ENCODE measurements at regions not wholly inside any gene's neighbourhood (a gene's known extent, or its start where the extent isn't known, plus 50 kb on each side); places are given as distances from the start of the nearest gene placed in this dataset.

DNA sequence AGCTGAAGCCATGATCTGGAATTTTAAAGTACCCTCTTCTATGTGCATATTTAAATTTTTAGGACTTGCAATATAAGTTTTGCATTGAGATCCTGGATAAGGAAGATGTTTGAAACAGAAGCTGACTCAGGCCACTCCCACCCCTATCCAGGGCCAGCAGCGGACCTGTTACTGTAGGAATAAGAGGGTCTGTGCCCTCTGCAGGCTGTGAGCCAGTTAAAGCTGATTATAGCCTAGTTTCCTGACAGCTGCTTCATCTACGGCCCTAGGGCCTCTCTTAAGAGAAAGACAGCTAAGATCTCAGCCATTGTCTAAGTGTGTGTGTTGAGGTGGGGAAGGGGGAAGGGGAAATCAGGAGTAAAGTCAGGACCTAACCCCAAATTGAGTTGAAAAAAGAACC, 234.0 kb downstream of the HAUS1 start:
- Mint-ChIP-seq H3K36me3 (ENCODE audit: low read depth) (no peaks in the 10 kb centered on the region), H3K9me3 (no peaks in the 10 kb centered on the region), H3K27me3 (peaks cover 51% of the 10 kb centered on the region), H3K4me1 (ENCODE audit: low read depth) (peaks cover 25% of the 10 kb centered on the region), H3K4me3 (no peak overlapping the region), H3K27ac (no peak overlapping the region)
- no peak for DNase-seq

DNA sequence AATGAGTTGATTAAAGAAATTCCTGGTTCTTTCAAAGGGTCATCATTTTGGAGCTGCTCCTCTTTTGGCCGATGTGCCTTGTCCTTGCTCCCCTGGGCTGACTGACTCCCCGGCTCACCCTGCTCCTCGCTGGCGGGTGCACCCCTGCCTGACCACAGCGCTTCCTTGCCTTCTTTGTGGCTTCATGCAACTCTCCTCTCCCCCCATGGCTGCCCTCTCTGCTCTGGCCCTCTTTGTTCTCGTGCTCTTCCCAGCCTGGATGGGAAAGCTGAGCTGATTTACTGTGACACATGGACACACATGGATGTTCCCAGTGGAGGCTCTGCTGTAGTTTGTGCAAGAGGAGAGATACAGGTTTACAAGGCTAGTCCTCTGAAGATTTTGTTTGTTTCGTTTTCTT, 234.6 kb downstream of the HAUS1 start:
- Mint-ChIP-seq H3K27me3 (peaks cover 47% of the 10 kb centered on the region), H3K9me3 (no peaks in the 10 kb centered on the region), H3K36me3 (ENCODE audit: low read depth) (no peaks in the 10 kb centered on the region), H3K4me1 (ENCODE audit: low read depth) (peaks cover 26% of the 10 kb centered on the region), H3K4me3 (no peak overlapping the region), H3K27ac (no peak overlapping the region)
- DNase-seq: no peak

DNA sequence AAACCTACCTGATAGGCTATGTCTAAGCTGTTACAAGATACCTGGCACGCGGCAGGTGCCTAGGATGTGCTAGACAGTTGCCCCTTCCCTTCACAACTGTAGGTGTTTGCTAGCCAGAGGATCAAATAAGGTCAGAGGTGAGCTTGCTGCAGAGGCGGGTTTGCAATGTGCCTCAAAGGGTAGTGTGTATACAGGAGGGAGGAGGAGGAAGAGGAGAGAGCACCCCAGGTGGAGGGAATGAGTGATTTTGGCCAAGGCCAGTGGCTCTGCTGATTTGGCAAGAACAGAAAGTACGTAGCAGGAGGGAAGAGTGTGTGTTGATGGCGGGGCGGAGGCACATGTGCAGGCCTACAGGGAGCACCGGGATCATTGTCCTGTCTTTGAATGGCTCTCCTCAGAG, 236.5 kb downstream of the HAUS1 start:
- no peak overlapping the region for H3K4me3 Mint-ChIP-seq
- no peak overlapping the region for H3K27ac Mint-ChIP-seq
- peaks cover 33% of the 10 kb centered on the region for H3K27me3 Mint-ChIP-seq
- H3K9me3 Mint-ChIP-seq: no peaks in the 10 kb centered on the region
- no peak for DNase-seq
- H3K4me1 Mint-ChIP-seq (ENCODE audit: low read depth): peaks cover 26% of the 10 kb centered on the region
- no peaks in the 10 kb centered on the region for H3K36me3 Mint-ChIP-seq (ENCODE audit: low read depth)

DNA sequence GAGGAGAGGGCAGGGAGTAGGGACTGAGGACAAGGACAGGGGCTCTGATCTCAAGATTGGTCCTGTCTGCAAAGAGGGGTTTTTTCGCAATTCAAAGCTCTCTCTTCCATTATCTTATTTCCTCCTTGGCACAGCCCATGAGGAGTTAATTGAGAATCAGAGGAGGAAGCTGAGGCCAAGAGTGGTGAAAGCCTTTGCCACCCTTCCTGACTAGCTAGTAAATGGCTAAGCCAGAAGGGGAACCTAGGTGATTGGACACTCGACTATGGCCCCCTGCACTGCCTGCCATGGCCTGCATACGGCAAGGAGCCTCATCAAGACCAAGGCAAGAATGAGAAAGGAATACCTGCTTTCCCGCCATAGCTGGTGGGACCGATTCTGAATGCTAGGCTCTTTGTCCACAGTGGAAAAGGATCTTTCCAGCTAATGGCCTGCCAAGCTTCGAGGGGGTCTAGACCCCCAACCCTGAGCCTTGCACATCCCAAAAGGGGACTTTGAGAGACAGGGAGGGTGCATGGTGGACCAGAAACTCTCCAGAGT, 237.9 kb downstream of the HAUS1 start:
- no peak overlapping the region for H3K27ac Mint-ChIP-seq
- H3K36me3 Mint-ChIP-seq (ENCODE audit: low read depth): no peaks in the 10 kb centered on the region
- H3K4me3 Mint-ChIP-seq: no peak overlapping the region
- DNase-seq: no peak
- no peaks in the 10 kb centered on the region for H3K9me3 Mint-ChIP-seq
- peaks cover 24% of the 10 kb centered on the region for H3K4me1 Mint-ChIP-seq (ENCODE audit: low read depth)
- peaks cover 19% of the 10 kb centered on the region for H3K27me3 Mint-ChIP-seq

DNA sequence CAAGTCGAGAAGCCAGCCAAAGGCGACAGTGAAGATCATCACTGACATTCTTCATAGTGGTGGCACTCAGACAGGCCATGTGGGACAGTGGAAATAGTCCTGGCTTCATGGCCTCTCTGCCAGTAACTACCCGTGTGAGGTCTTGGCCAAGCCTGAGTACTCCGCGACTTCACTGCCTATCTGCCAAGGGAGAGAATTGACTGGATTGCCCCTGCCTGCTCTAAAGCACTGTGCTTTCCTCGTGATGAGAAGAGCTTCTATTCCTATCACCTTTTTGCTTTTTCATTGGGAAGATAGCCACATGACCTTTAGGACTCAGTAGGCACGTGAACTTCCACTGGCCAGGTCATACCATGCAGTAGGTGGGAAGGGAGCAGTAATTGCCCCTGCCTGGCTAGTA, 239.3 kb downstream of the HAUS1 start:
- Mint-ChIP-seq H3K4me3 (no peak overlapping the region), H3K9me3 (no peaks in the 10 kb centered on the region), H3K36me3 (ENCODE audit: low read depth) (no peaks in the 10 kb centered on the region), H3K27me3 (peaks cover 5% of the 10 kb centered on the region), H3K4me1 (ENCODE audit: low read depth) (peaks cover 24% of the 10 kb centered on the region), H3K27ac (no peak overlapping the region)
- DNase-seq: no peak

DNA sequence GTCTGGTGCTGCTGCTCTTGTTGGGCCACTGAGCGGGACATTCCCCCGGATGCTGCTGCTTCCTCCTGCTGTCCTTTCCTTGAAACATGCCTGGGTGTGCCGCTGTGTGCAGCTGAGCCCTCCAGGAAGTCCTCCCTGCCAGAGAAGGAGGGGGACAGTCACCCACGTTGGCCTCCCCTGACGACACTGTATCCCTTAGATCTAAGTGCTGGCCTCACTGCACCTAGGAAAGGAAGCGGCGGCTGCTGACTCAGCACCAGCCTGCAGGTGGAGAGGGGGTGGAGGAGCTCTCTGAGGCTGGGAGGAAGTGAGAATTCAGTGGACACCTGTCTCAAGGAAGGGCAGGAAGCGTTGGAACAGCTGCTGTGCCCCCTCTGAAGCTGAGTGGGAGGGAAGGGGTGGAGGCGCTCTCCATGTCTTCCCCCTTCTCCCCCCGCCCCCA, 239.8 kb downstream of the HAUS1 start:
- peak overlapping the region; percentile 45 for H3K27ac Mint-ChIP-seq
- peaks cover 20% of the 10 kb centered on the region for H3K4me1 Mint-ChIP-seq (ENCODE audit: low read depth)
- DNase-seq: peak; percentile 51
- peaks cover 1% of the 10 kb centered on the region for H3K27me3 Mint-ChIP-seq
- H3K4me3 Mint-ChIP-seq: no peak overlapping the region
- H3K9me3 Mint-ChIP-seq: no peaks in the 10 kb centered on the region
- no peaks in the 10 kb centered on the region for H3K36me3 Mint-ChIP-seq (ENCODE audit: low read depth)

DNA sequence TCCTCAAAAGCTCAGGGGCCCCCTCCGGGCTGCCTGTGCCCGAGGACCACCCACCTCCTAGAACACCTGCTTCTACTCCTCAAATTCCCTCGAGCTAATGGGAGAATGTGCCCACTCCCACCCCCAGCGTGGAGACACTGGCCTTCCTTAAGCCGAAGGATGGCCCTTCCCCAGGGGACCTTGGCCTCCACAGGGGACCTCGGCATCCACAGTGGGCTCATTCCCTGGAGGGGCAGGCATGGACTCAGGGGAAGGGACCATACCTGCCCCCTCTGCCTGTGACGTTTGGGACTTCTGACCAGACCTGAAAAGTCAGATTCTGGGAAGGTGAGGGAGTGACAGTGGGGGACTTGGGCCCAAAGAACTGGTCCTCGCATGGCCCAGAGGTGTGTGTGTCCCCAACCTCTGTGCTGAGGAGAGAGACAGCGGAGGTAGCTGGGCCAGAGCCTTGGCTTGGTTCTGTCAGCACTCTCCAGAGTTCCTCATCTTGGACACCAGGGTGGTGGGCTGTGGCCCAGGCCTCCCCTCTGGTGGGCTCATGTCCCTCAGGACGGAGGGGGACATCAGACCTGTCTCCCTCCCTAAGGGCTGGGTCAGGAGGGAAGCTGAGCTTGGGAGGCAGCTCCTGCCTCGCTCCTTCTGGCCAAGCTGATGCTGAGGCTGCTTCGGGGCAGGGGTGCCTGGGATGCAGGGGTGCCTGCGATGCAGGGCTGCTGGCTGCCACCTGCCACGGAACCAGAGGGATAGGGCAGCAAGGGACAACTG, 240.4 kb downstream of the HAUS1 start:
- Mint-ChIP-seq H3K36me3 (ENCODE audit: low read depth) (no peaks in the 10 kb centered on the region), H3K27ac (no peak overlapping the region), H3K4me1 (ENCODE audit: low read depth) (peaks cover 19% of the 10 kb centered on the region), H3K9me3 (no peaks in the 10 kb centered on the region), H3K27me3 (no peaks in the 10 kb centered on the region), H3K4me3 (no peak overlapping the region)
- no peak for DNase-seq

DNA sequence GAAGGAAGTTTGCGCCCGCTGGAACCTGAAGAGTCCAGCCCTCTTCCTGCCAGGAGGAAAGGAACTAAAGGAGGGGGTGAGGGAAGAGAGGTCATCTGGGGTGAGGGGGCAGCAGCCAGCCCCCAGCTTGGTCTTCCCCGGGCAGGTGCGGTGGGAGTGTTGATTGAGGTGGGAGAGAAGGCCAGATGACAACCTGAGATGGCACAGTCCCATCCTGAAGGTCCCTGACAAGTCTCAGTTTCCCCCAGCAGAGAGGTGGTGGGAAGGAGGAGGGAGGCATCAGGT, 240.9 kb downstream of the HAUS1 start:
- H3K27me3 Mint-ChIP-seq: no peaks in the 10 kb centered on the region
- no peak for DNase-seq
- peaks cover 19% of the 10 kb centered on the region for H3K4me1 Mint-ChIP-seq (ENCODE audit: low read depth)
- H3K9me3 Mint-ChIP-seq: no peaks in the 10 kb centered on the region
- no peak overlapping the region for H3K27ac Mint-ChIP-seq
- H3K36me3 Mint-ChIP-seq (ENCODE audit: low read depth): no peaks in the 10 kb centered on the region
- no peak overlapping the region for H3K4me3 Mint-ChIP-seq

DNA sequence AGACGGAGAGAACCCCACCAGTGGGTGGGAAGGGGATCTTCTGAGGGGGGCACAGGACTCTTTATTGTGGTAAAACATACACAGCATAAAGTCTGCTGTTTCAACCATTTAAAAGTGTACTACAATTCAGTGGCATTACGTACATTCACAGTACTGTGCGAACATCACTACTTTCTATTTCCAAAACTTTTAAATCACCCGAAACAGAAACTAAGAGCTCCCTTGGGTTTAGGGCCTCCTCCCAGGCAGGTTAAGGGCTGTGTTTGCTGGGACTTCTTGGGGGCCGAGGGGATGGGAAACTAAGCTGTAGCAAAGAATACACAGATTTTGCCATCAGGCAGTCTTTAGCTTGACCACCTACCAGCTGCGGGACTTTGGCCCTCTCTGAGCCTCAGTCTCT, 242.0 kb downstream of the HAUS1 start:
- no peaks in the 10 kb centered on the region for H3K9me3 Mint-ChIP-seq
- peaks cover 19% of the 10 kb centered on the region for H3K4me1 Mint-ChIP-seq (ENCODE audit: low read depth)
- no peak overlapping the region for H3K27ac Mint-ChIP-seq
- no peaks in the 10 kb centered on the region for H3K27me3 Mint-ChIP-seq
- H3K4me3 Mint-ChIP-seq: no peak overlapping the region
- no peaks in the 10 kb centered on the region for H3K36me3 Mint-ChIP-seq (ENCODE audit: low read depth)
- DNase-seq: no peak

DNA sequence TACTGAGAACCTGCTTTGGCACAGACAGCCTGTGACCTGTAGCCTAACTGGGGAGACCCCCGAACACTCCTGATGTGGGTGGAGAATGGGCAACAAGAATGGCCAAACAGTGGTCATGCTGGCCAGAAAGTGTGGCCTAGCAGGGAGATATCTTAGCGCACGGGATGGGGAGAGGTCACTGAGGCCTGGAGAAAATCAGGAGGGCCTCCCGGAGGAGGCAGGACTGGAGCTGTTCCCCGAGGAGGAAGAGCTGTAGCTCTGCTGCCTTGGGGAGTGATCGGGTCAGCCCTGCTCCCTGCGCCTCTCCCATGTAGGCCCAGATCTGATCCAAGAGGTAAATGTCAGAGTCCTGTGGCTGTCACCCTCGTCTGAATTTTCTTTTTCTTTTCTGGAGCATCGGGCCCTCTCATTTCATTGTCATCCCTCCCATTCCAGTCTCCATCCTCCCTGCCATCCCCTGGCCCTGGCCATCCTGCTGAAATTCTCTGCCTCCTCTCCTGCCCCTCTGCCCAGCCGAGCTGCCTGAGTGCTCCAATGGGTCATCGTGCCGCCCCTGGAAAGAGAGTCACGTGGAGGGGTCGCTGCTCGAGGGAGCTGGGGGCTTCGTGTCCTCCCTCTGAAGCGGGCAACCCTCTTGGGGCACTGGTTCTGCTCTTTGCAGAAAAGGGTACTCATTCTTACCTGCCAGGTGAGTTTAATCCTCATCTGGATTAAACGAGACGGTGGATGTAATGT, 242.9 kb downstream of the HAUS1 start:
- no peak overlapping the region for H3K27ac Mint-ChIP-seq
- H3K4me3 Mint-ChIP-seq: no peak overlapping the region
- no peaks in the 10 kb centered on the region for H3K36me3 Mint-ChIP-seq (ENCODE audit: low read depth)
- H3K4me1 Mint-ChIP-seq (ENCODE audit: low read depth): peaks cover 19% of the 10 kb centered on the region
- H3K9me3 Mint-ChIP-seq: no peaks in the 10 kb centered on the region
- no peaks in the 10 kb centered on the region for H3K27me3 Mint-ChIP-seq
- no peak for DNase-seq

DNA sequence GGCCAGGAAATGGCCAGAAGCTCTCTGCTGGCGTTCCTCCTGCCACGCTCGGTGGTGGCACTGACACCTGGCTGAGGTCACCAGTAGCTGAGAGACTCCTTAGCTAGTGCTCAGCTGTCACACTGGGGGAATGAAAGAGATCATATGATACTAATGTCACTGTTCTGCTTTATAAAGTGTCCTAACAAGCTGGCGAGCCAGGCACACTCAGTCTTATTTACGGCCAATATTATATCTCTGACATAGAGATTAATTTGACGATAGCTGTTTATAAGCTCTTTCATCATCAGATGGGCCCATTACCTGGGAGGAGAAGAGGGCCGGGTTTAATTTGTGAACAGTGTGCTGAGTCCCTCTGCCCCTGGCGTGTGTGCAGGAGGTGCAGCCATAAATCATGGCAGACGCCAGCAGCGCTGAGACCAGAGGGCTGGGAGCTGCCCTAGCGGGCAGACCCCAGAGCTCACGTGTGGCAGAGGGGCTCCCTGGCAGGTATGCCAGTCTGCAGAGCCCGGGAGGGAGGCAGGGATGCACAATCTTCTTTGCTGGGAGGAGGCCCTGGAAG, 246.5 kb downstream of the HAUS1 start:
- H3K4me1 Mint-ChIP-seq (ENCODE audit: low read depth): peaks cover 5% of the 10 kb centered on the region
- no peaks in the 10 kb centered on the region for H3K27me3 Mint-ChIP-seq
- no peak for DNase-seq
- H3K9me3 Mint-ChIP-seq: no peaks in the 10 kb centered on the region
- H3K27ac Mint-ChIP-seq: no peak overlapping the region
- H3K36me3 Mint-ChIP-seq (ENCODE audit: low read depth): no peaks in the 10 kb centered on the region
- no peak overlapping the region for H3K4me3 Mint-ChIP-seq

DNA sequence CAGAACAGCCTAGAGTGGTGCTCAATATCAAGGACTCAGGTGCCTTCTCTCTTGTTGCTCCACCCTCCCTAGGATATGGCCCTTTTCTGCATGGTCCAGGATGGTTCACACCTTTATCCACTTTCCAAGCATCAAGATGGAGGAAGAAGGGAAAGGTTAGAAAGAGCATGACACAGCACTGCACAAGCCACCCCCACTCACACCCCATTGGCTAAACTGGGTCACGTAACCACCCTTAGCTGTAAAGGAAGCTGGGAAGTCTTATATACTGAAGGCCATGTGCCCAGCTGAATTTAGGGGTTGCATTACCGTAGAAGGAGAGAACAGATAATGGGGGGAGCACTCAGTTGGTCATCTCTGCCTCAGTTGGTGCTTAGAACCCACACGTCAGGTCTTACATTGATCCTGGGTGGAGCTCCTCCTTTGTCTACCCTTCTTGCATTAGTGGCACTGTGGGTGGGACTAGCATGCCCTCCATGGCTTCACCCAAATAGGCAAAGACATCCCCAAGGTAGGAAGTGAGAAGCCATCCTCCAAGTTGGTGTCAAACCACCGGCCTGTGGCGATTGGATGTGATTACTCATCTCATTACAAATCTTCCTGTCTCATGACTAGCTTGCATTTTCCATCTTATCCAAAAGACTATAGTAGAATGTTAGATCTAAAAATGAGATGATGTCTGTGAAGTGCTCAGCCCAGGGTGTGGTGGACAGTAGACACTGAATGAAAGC, 248.5 kb downstream of the HAUS1 start:
- no peak overlapping the region for H3K27ac Mint-ChIP-seq
- no peaks in the 10 kb centered on the region for H3K9me3 Mint-ChIP-seq
- no peak for DNase-seq
- peaks cover 3% of the 10 kb centered on the region for H3K4me1 Mint-ChIP-seq (ENCODE audit: low read depth)
- no peak overlapping the region for H3K4me3 Mint-ChIP-seq
- H3K27me3 Mint-ChIP-seq: no peaks in the 10 kb centered on the region
- H3K36me3 Mint-ChIP-seq (ENCODE audit: low read depth): no peaks in the 10 kb centered on the region

DNA sequence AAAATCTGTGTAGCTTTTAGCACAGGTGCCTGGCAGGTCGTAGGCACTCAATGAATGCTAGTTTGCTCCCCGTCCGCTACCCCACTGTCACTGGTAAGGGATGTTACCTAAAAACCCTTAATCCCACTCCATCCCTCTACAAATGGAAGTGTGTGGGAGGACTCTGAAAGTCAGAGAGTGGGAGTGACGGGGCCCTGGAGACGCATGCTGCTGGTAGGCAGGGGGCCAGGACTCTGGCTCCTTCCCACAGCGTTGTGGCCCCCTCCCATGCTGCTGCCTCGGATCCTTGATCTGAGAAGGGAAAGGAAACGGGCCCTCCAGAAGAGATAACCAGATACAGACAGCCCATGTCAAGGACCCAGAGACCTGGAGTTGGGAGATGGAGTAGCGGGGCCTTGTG, 249.3 kb downstream of the HAUS1 start:
- Mint-ChIP-seq H3K27me3 (no peaks in the 10 kb centered on the region), H3K4me1 (ENCODE audit: low read depth) (peaks cover 3% of the 10 kb centered on the region), H3K36me3 (ENCODE audit: low read depth) (no peaks in the 10 kb centered on the region), H3K4me3 (no peak overlapping the region), H3K27ac (no peak overlapping the region), H3K9me3 (no peaks in the 10 kb centered on the region)
- no peak for DNase-seq

DNA sequence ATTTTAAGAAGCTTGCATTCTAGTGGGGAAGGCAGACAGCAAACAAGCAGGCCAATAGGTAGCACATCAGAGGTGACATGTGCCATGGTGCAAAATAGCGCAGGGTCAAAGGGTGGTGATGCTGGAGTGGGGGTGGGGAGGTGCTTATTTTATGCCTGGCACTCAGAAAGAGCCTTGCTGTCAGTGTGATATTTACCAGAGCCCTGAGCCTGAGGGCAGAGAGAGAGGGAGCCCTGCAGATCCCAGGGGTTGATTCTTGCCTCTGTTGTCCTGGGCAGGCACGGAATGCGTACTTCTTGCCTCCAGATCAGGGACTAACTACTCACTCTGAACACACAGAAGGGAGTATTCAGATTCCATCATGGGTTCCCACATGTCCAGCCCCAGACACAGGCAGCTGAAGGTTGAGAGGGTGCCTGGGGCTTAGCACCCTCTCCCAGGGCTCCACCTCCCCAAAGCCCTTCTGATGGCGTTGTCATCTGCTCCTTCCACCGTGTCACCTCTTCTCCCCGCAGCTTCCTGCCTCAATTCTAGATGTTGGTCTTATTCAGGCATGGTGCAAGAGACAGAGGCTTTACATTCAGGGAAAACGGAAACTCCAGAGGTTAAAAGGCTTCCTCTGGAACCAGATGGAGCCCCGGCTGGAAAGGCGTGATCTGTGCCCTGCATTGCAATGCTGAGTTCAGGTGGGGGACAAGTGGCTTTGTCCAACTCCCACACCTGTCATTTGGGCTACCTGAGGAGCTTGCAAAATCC, 252.3 kb downstream of the HAUS1 start:
- DNase-seq: no peak
- Mint-ChIP-seq H3K9me3 (no peaks in the 10 kb centered on the region), H3K27me3 (no peaks in the 10 kb centered on the region), H3K27ac (no peak overlapping the region), H3K4me3 (no peak overlapping the region), H3K36me3 (ENCODE audit: low read depth) (no peaks in the 10 kb centered on the region), H3K4me1 (ENCODE audit: low read depth) (peaks cover 3% of the 10 kb centered on the region)
